Endothelial cell of umbilical vein (primary cell): ENCODE measurements at regions not wholly inside any gene's neighbourhood (a gene's known extent, or its start where the extent isn't known, plus 50 kb on each side); places are given as distances from the start of the nearest gene placed in this dataset.

Experiments
- BruUV-seq: library from RNA; stranded (reverse); fragments of 400-500 nt; replicated peaks from 2 replicates; lab custom pipeline; 2021; lab: Mats Ljungman, UMichigan
- CTCF ChIA-PET: fragments of 300-600, 350-600 bp; sonication (Branson Sonifier 250); formaldehyde crosslinking; loops from one replicate; lab custom pipeline; 2021; ENCODE audit warnings: antibody characterized with exemption, inconsistent platforms; lab: Charles Lee
- POLR2A ChIA-PET: fragments of 300-600, 350-600 bp; sonication (Branson Sonifier 250); formaldehyde crosslinking; loops from one replicate; lab custom pipeline; 2021; ENCODE audit warnings: antibody characterized with exemption, inconsistent platforms; lab: Charles Lee
- DNase-seq: peaks from one replicate; pipeline ENCODE4 v3.0.0-alpha.2; 2011; ENCODE audit warnings: low read depth, low spot score
- FAIRE-seq: peaks from 2 replicates; lab custom pipeline; 2011; peaks lifted over from hg19 to GRCh38; lab: Jason Lieb, UNC
- H2AFZ ChIP-seq: 2 replicates; pipeline ENCODE4 v1.6.0; 2012; ENCODE audit warnings: low read depth, low read length, control low read depth, inconsistent platforms
- H3K27ac ChIP-seq: 2 replicates; pipeline ENCODE4 v1.5.1; 2011; ENCODE audit warnings: low read depth, mild to moderate bottlenecking, control low read depth, low read length, moderate library complexity; ENCODE audit not compliant: insufficient read depth
- H3K27me3 ChIP-seq, 2 experiments: 2 replicates each; pipeline versions ENCODE4 v1.6.0 to v1.6.1; 2011; ENCODE audit warnings: low read length in 2 of 2, mixed read lengths in 1 of 2; ENCODE audit not compliant: control insufficient read depth in 2 of 2, insufficient read depth in 2 of 2
- H3K36me3 ChIP-seq, 2 experiments: 2 replicates in 1 of 2; 3 replicates in 1 of 2; pipeline ENCODE4 v1.5.1; 2011; ENCODE audit warnings: low read length in 2 of 2, mild to moderate bottlenecking in 1 of 2, moderate library complexity in 1 of 2; ENCODE audit not compliant: control insufficient read depth in 2 of 2, insufficient read depth in 2 of 2; ENCODE audit errors: extremely low read depth in 1 of 2
- H3K4me1 ChIP-seq: 3 replicates; pipeline ENCODE4 v1.5.1; 2011; ENCODE audit warnings: mild to moderate bottlenecking, low read length; ENCODE audit not compliant: control insufficient read depth, insufficient read depth; ENCODE audit errors: extremely low read depth
- H3K4me2 ChIP-seq: 2 replicates; pipeline ENCODE4 v1.6.1; 2011; ENCODE audit warnings: low read length, control low read depth, mixed read lengths; ENCODE audit not compliant: insufficient read depth
- H3K4me3 ChIP-seq, 3 experiments: fragments of 200-600 bp in 1 of 3; sonication (generic), shearing (Covaris generic) in 1 of 3; replicated peaks in 1 of 3; 2 replicates each; pipeline ENCODE4 v1.5.1; 2011 to 2016; ENCODE audit warnings: control low read depth in 3 of 3, low read length in 3 of 3, mild to moderate bottlenecking in 2 of 3, inconsistent platforms in 1 of 3, low read depth in 1 of 3, moderate library complexity in 1 of 3; ENCODE audit not compliant: insufficient read depth in 1 of 3
- H3K79me2 ChIP-seq: 2 replicates; pipeline ENCODE4 v1.6.0; 2012; ENCODE audit warnings: low read length, inconsistent platforms; ENCODE audit not compliant: control insufficient read depth, insufficient read depth
- H3K9ac ChIP-seq: replicated peaks from 2 replicates; pipeline ENCODE3; 2011; ENCODE audit warnings: low read length, control low read depth; ENCODE audit not compliant: insufficient read depth; ENCODE audit errors: extremely low read depth
- H3K9me1 ChIP-seq: replicated peaks from 3 replicates; pipeline ENCODE4 v1.6.0; 2011; ENCODE audit warnings: mild to moderate bottlenecking, low read length; ENCODE audit not compliant: control insufficient read depth, insufficient read depth; ENCODE audit errors: extremely low read depth
- H3K9me3 ChIP-seq: replicated peaks from 2 replicates; pipeline ENCODE4 v1.5.1; 2012; ENCODE audit warnings: low read length, inconsistent platforms; ENCODE audit not compliant: control insufficient read depth, insufficient read depth
- H4K20me1 ChIP-seq: replicated peaks from 2 replicates; pipeline ENCODE3; 2011; ENCODE audit warnings: mild to moderate bottlenecking, low read length; ENCODE audit not compliant: control insufficient read depth, insufficient read depth; ENCODE audit errors: extremely low read depth
- CTCF ChIP-seq, 2 donors: IDR thresholded peaks; 1 replicate in 1 of 2; 2 replicates in 1 of 2; pipeline ENCODE4 v1.5.1; 2011; ENCODE audit warnings: low read length in 2 of 2, mild to moderate bottlenecking in 2 of 2, moderate library complexity in 2 of 2, control low read depth in 1 of 2, inconsistent platforms in 1 of 2, low read depth in 1 of 2; ENCODE audit not compliant: insufficient read depth in 1 of 2; ENCODE audit errors: extremely low read depth in 1 of 2
- EZH2 ChIP-seq: IDR thresholded peaks from 2 replicates; pipeline ENCODE4 v1.6.1; 2012; ENCODE audit warnings: borderline replicate concordance, low read depth, mild to moderate bottlenecking, moderate library complexity, low read length, inconsistent platforms; ENCODE audit not compliant: severe bottlenecking
- FOS ChIP-seq: IDR thresholded peaks from 2 replicates; pipeline ENCODE4 v1.6.1; 2011; ENCODE audit warnings: mild to moderate bottlenecking, low read length, moderate library complexity, borderline replicate concordance; ENCODE audit not compliant: insufficient read depth
- MYC ChIP-seq: IDR thresholded peaks from one replicate; pipeline ENCODE4 v1.6.1; 2011; ENCODE audit warnings: mild to moderate bottlenecking, low read depth, low read length
- POLR2A ChIP-seq: IDR thresholded peaks from 2 replicates; pipeline ENCODE4 v1.6.1; 2012; ENCODE audit warnings: low read depth, mild to moderate bottlenecking, control low read depth, low read length
- POLR2AphosphoS5 ChIP-seq: IDR thresholded peaks from 2 replicates; pipeline ENCODE4 v1.6.1; 2012; ENCODE audit warnings: low read depth, mild to moderate bottlenecking, control low read depth, low read length, moderate library complexity; ENCODE audit not compliant: insufficient read depth
- dilution Hi-C: fragments of 300-500 bp; cut with MboI; formaldehyde crosslinking; loops from one replicate; pipeline ENCODE4 v1.15.0; 2019; ENCODE audit warnings: low sequenced_read_pairs; ENCODE audit not compliant: extremely low pct_ligation_motif_present
- intact Hi-C: fragments of 100-400 bp; cut with micrococcal nuclease; formaldehyde crosslinking; loops from one replicate; pipeline ENCODE4 v1.10.0; 2022

GRCh38 chr6:15087186-15087589 lies 158.7 kb upstream of the JARID2 start:
- no peak for DNase-seq
- no peaks in the 10 kb centered on the region for H3K27me3 ChIP-seq
- no TSS peak for BruUV-seq
- no peaks in the 10 kb centered on the region for H3K4me1 ChIP-seq
- no peaks in the 10 kb centered on the region for H3K79me2 ChIP-seq
- H2AFZ ChIP-seq: no peak overlapping the region
- ChIA-PET CTCF (no interaction called here), POLR2A (no interaction called here)
- H3K4me3 ChIP-seq: no peak overlapping the region
- H3K27ac ChIP-seq: no peak overlapping the region
- TF ChIP-seq EZH2 (no peak), POLR2A (no peak), POLR2AphosphoS5 (no peak)
- no peak overlapping the region for H3K4me2 ChIP-seq
- H3K36me3 ChIP-seq: no peaks in the 10 kb centered on the region
- peaks cover 2% of the 10 kb centered on the region for H3K9me3 ChIP-seq
- FAIRE-seq: no peak
- H3K9ac ChIP-seq: no peak overlapping the region
- H3K9me1 ChIP-seq: no peaks in the 10 kb centered on the region
- intact Hi-C loops (no loop called here), dilution Hi-C loops (no loop called here)
- H4K20me1 ChIP-seq: no peaks in the 10 kb centered on the region

GRCh38 chr6:15088904-15089568 lies 156.8 kb upstream of the JARID2 start:
- CTCF ChIA-PET: no interaction called here
- FAIRE-seq (no peak), DNase-seq (no peak)
- no peaks in the 10 kb centered on the region for H3K27me3 ChIP-seq
- dilution Hi-C loops: no loop called here
- no peaks in the 10 kb centered on the region for H3K79me2 ChIP-seq
- H2AFZ ChIP-seq: no peak overlapping the region
- peaks cover 2% of the 10 kb centered on the region for H3K9me3 ChIP-seq
- H3K27ac ChIP-seq: no peak overlapping the region
- no peaks in the 10 kb centered on the region for H3K9me1 ChIP-seq
- H3K36me3 ChIP-seq: no peaks in the 10 kb centered on the region
- TF ChIP-seq FOS (no peak), MYC (no peak), EZH2 (no peak), POLR2A (no peak), POLR2AphosphoS5 (no peak), CTCF (IDR thresholded peaks at IDR 0.05; ENCODE audit: extremely low read depth in 1 of 2, insufficient read depth in 1 of 2, low read depth in 1 of 2, low read length in 2 of 2) (no peak)
- H4K20me1 ChIP-seq: no peaks in the 10 kb centered on the region
- H3K4me1 ChIP-seq: no peaks in the 10 kb centered on the region
- no TSS peak for BruUV-seq
- intact Hi-C loops: no loop called here
- POLR2A ChIA-PET: no interaction called here
- H3K9ac ChIP-seq: no peak overlapping the region
- no peak overlapping the region for H3K4me3 ChIP-seq
- H3K4me2 ChIP-seq: no peak overlapping the region
